ENCODE measurements at regions not wholly inside any gene's neighbourhood (a gene's known extent, or its start where the extent isn't known, plus 50 kb on each side); places are given as distances from the start of the nearest gene placed in this dataset.
A peak's percentile ranks its signal among the peaks of the same experiment; 100 is the strongest.

DNA sequence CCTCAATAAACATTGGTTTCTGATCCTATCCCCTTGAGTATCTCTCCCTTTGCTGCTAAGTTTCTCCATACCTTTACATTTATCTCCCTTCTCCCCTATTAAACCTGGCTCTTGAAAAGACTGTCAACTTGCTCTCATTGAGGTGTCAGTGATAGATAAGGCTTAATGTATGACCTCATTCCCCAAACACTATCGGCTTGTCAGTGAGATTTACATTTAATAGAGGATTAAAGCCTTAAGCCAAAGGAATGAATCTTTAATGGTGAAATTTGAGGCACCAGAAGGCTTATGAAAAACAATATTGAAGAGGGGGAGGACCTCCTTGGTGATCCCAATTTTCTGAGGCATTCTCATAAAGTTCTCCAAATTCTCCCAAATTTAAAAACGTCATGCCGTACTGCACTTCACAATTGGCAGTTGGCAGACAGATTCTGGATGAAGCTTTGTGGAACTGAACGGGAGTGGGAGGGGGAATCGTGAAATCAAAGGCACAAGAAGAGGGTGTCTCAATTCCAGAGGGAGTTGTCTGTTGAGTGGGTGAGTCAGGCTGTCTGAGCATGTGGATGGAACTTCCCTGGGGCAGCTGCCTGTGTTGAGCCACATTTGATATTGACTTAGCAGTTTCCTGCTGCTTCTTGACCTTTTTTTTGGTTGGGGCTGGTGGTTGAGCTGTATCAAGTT lies 478.8 kb downstream of the NPIPA7 start:
- Histone ChIP-seq H3K9ac (ENCODE audit: low read length) (no peak overlapping the region), H3K4me3 (ENCODE audit: insufficient read depth in 1 of 2, low read depth in 1 of 2, low read length in 2 of 2) (no peak overlapping the region), H4K8ac (ENCODE audit: low read length) (no peak overlapping the region), H3K9me3 (ENCODE audit: control insufficient read depth, low read length) (no peaks in the 10 kb centered on the region), H3K4me1 (ENCODE audit: control insufficient read depth, insufficient read depth, low read depth, low read length) (no peaks in the 10 kb centered on the region), H3K27me3 (ENCODE audit: control insufficient read depth in 1 of 2, insufficient read depth in 1 of 2, low read length in 2 of 2) (peaks cover 0 to 12% of the 10 kb centered on the region in 2 experiments), H2AK5ac (ENCODE audit: low read length, severe bottlenecking) (no peak overlapping the region), H3K79me1 (replicated peaks; ENCODE audit: low read length, poor library complexity, severe bottlenecking) (no peaks in the 10 kb centered on the region), H3K4ac (ENCODE audit: low read depth in 1 of 2, low read length in 2 of 2) (no peak overlapping the region), H3K18ac (ENCODE audit: low read depth in 1 of 2, low read length in 2 of 2) (no peak overlapping the region), H3K36me3 (ENCODE audit: control insufficient read depth in 1 of 2, insufficient read depth in 2 of 2, low read depth in 1 of 2, low read length in 2 of 2) (no peaks in the 10 kb centered on the region), H4K91ac (ENCODE audit: low read length) (no peak overlapping the region), H3K27ac (ENCODE audit: low read length, poor library complexity, severe bottlenecking) (no peak overlapping the region), H2BK15ac (ENCODE audit: low read depth, poor library complexity, severe bottlenecking) (no peak overlapping the region), H3K23ac (ENCODE audit: low read length in 2 of 2) (no peak overlapping the region), H3K14ac (ENCODE audit: low read length in 2 of 2) (no peak overlapping the region), H3K4me2 (ENCODE audit: low read length, poor library complexity, severe bottlenecking) (no peak overlapping the region), H2BK5ac (ENCODE audit: low read depth, low read length, poor library complexity, severe bottlenecking) (no peak overlapping the region), H2BK12ac (ENCODE audit: low read length in 2 of 2) (no peak overlapping the region), H2BK120ac (ENCODE audit: low read depth, low read length) (no peak overlapping the region), H2AFZ (ENCODE audit: low read depth, low read length) (no peak overlapping the region)
- no peak for DNase-seq
- WGBS, result 39% methylated on average over 5 of the region's 5 CpGs

GRCh38 chr16:16861546-16861945 lies 482.6 kb downstream of the NPIPA7 start:
- Histone ChIP-seq H3K9me3 (ENCODE audit: control insufficient read depth, low read length) (no peaks in the 10 kb centered on the region), H3K4me1 (ENCODE audit: control insufficient read depth, insufficient read depth, low read depth, low read length) (no peaks in the 10 kb centered on the region), H2AFZ (ENCODE audit: low read depth, low read length) (no peak overlapping the region), H4K8ac (ENCODE audit: low read length) (no peak overlapping the region), H3K18ac (ENCODE audit: low read depth in 1 of 2, low read length in 2 of 2) (no peak overlapping the region), H2BK5ac (ENCODE audit: low read depth, low read length, poor library complexity, severe bottlenecking) (no peak overlapping the region), H3K79me1 (replicated peaks; ENCODE audit: low read length, poor library complexity, severe bottlenecking) (no peaks in the 10 kb centered on the region), H3K4ac (ENCODE audit: low read depth in 1 of 2, low read length in 2 of 2) (no peak overlapping the region), H3K4me3 (ENCODE audit: insufficient read depth in 1 of 2, low read depth in 1 of 2, low read length in 2 of 2) (no peak overlapping the region), H3K4me2 (ENCODE audit: low read length, poor library complexity, severe bottlenecking) (no peak overlapping the region), H4K91ac (ENCODE audit: low read length) (no peak overlapping the region), H3K14ac (ENCODE audit: low read length in 2 of 2) (no peak overlapping the region), H3K27ac (ENCODE audit: low read length, poor library complexity, severe bottlenecking) (no peak overlapping the region), H3K9ac (ENCODE audit: low read length) (no peak overlapping the region), H2BK120ac (ENCODE audit: low read depth, low read length) (no peak overlapping the region), H2BK12ac (ENCODE audit: low read length in 2 of 2) (no peak overlapping the region), H3K23ac (ENCODE audit: low read length in 2 of 2) (no peak overlapping the region), H3K27me3 (ENCODE audit: control insufficient read depth in 1 of 2, insufficient read depth in 1 of 2, low read length in 2 of 2) (peaks cover 0 to 31% of the 10 kb centered on the region in 2 experiments), H3K36me3 (ENCODE audit: control insufficient read depth in 1 of 2, insufficient read depth in 2 of 2, low read depth in 1 of 2, low read length in 2 of 2) (no peaks in the 10 kb centered on the region), H2AK5ac (ENCODE audit: low read length, severe bottlenecking) (no peak overlapping the region), H2BK15ac (ENCODE audit: low read depth, poor library complexity, severe bottlenecking) (no peak overlapping the region)
- peak; percentile 0 for DNase-seq
- 26% methylated on average over 7 of the region's 7 CpGs for WGBS

- WGBS, result 76% methylated on average over 6 of the region's 6 CpGs
- Histone ChIP-seq H3K79me1 (replicated peaks; ENCODE audit: low read length, poor library complexity, severe bottlenecking) (no peaks in the 10 kb centered on the region), H3K14ac (ENCODE audit: low read length in 2 of 2) (no peak overlapping the region), H3K4me3 (ENCODE audit: insufficient read depth in 1 of 2, low read depth in 1 of 2, low read length in 2 of 2) (no peak overlapping the region), H2BK120ac (ENCODE audit: low read depth, low read length) (no peak overlapping the region), H3K18ac (ENCODE audit: low read depth in 1 of 2, low read length in 2 of 2) (no peak overlapping the region), H2BK5ac (ENCODE audit: low read depth, low read length, poor library complexity, severe bottlenecking) (no peak overlapping the region), H2AK5ac (ENCODE audit: low read length, severe bottlenecking) (no peak overlapping the region), H3K27ac (ENCODE audit: low read length, poor library complexity, severe bottlenecking) (no peak overlapping the region), H3K23ac (ENCODE audit: low read length in 2 of 2) (no peak overlapping the region), H3K4me1 (ENCODE audit: control insufficient read depth, insufficient read depth, low read depth, low read length) (no peaks in the 10 kb centered on the region), H3K27me3 (ENCODE audit: control insufficient read depth in 1 of 2, insufficient read depth in 1 of 2, low read length in 2 of 2) (peaks cover 0 to 41% of the 10 kb centered on the region in 2 experiments), H3K4ac (ENCODE audit: low read depth in 1 of 2, low read length in 2 of 2) (no peak overlapping the region), H3K9ac (ENCODE audit: low read length) (no peak overlapping the region), H3K36me3 (ENCODE audit: control insufficient read depth in 1 of 2, insufficient read depth in 2 of 2, low read depth in 1 of 2, low read length in 2 of 2) (no peaks in the 10 kb centered on the region), H2AFZ (ENCODE audit: low read depth, low read length) (no peak overlapping the region), H3K4me2 (ENCODE audit: low read length, poor library complexity, severe bottlenecking) (no peak overlapping the region), H2BK15ac (ENCODE audit: low read depth, poor library complexity, severe bottlenecking) (no peak overlapping the region), H3K9me3 (ENCODE audit: control insufficient read depth, low read length) (no peaks in the 10 kb centered on the region), H4K91ac (ENCODE audit: low read length) (no peak overlapping the region), H4K8ac (ENCODE audit: low read length) (no peak overlapping the region), H2BK12ac (ENCODE audit: low read length in 2 of 2) (no peak overlapping the region)
- no peak for DNase-seq
Measured at GRCh38 chr16:16863672-16864071, 484.7 kb downstream of the NPIPA7 start.

DNA sequence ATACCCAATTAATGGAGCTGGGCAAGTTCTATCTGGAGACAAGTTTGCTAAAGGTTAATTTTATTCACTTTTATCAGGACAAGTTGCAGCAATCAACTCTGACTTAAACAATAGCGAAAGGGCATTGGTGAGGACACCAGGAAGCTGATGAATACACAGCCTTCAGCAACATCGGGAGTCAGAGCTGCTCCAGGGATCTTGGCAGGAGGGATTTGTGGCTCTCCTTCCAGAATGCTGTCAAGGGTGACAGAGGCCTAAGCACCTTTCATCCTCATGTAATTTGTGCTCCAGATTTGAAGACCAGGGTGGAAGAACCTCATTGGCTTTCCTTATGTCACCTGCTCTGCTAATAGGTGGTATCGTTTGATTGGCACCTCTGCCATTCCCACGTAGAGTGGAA lies 485.6 kb downstream of the NPIPA7 start:
- Histone ChIP-seq H3K18ac (ENCODE audit: low read depth in 1 of 2, low read length in 2 of 2) (no peak overlapping the region), H3K4me1 (ENCODE audit: control insufficient read depth, insufficient read depth, low read depth, low read length) (no peaks in the 10 kb centered on the region), H3K36me3 (ENCODE audit: control insufficient read depth in 1 of 2, insufficient read depth in 2 of 2, low read depth in 1 of 2, low read length in 2 of 2) (no peaks in the 10 kb centered on the region), H3K4ac (ENCODE audit: low read depth in 1 of 2, low read length in 2 of 2) (no peak overlapping the region), H3K9ac (ENCODE audit: low read length) (no peak overlapping the region), H2BK12ac (ENCODE audit: low read length in 2 of 2) (no peak overlapping the region), H3K23ac (ENCODE audit: low read length in 2 of 2) (no peak overlapping the region), H3K4me3 (ENCODE audit: insufficient read depth in 1 of 2, low read depth in 1 of 2, low read length in 2 of 2) (no peak overlapping the region), H3K79me1 (replicated peaks; ENCODE audit: low read length, poor library complexity, severe bottlenecking) (no peaks in the 10 kb centered on the region), H3K9me3 (ENCODE audit: control insufficient read depth, low read length) (no peaks in the 10 kb centered on the region), H2AK5ac (ENCODE audit: low read length, severe bottlenecking) (no peak overlapping the region), H3K14ac (ENCODE audit: low read length in 2 of 2) (no peak overlapping the region), H3K27me3 (ENCODE audit: control insufficient read depth in 1 of 2, insufficient read depth in 1 of 2, low read length in 2 of 2) (peaks cover 0 to 42% of the 10 kb centered on the region in 2 experiments), H3K27ac (ENCODE audit: low read length, poor library complexity, severe bottlenecking) (no peak overlapping the region), H2BK5ac (ENCODE audit: low read depth, low read length, poor library complexity, severe bottlenecking) (no peak overlapping the region), H3K4me2 (ENCODE audit: low read length, poor library complexity, severe bottlenecking) (no peak overlapping the region), H2BK120ac (ENCODE audit: low read depth, low read length) (no peak overlapping the region), H2BK15ac (ENCODE audit: low read depth, poor library complexity, severe bottlenecking) (no peak overlapping the region), H4K8ac (ENCODE audit: low read length) (no peak overlapping the region), H4K91ac (ENCODE audit: low read length) (no peak overlapping the region), H2AFZ (ENCODE audit: low read depth, low read length) (no peak overlapping the region)
- no peak for DNase-seq
- WGBS, result 85% methylated on average over 3 of the region's 4 CpGs
